ENCODE measurements at regions not wholly inside any gene's neighbourhood (a gene's known extent, or its start where the extent isn't known, plus 50 kb on each side); places are given as distances from the start of the nearest gene placed in this dataset.

- TF ChIP-seq, protein P1, sequence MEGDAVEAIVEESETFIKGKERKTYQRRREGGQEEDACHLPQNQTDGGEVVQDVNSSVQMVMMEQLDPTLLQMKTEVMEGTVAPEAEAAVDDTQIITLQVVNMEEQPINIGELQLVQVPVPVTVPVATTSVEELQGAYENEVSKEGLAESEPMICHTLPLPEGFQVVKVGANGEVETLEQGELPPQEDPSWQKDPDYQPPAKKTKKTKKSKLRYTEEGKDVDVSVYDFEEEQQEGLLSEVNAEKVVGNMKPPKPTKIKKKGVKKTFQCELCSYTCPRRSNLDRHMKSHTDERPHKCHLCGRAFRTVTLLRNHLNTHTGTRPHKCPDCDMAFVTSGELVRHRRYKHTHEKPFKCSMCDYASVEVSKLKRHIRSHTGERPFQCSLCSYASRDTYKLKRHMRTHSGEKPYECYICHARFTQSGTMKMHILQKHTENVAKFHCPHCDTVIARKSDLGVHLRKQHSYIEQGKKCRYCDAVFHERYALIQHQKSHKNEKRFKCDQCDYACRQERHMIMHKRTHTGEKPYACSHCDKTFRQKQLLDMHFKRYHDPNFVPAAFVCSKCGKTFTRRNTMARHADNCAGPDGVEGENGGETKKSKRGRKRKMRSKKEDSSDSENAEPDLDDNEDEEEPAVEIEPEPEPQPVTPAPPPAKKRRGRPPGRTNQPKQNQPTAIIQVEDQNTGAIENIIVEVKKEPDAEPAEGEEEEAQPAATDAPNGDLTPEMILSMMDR (tag by site-specific recombination; IDR thresholded peaks at IDR 0.05): no peak
- TF ChIP-seq EGR2 (tag by site-specific recombination; IDR thresholded peaks at IDR 0.05; ENCODE audit: low read depth): no peak
- TF ChIP-seq, protein P2, sequence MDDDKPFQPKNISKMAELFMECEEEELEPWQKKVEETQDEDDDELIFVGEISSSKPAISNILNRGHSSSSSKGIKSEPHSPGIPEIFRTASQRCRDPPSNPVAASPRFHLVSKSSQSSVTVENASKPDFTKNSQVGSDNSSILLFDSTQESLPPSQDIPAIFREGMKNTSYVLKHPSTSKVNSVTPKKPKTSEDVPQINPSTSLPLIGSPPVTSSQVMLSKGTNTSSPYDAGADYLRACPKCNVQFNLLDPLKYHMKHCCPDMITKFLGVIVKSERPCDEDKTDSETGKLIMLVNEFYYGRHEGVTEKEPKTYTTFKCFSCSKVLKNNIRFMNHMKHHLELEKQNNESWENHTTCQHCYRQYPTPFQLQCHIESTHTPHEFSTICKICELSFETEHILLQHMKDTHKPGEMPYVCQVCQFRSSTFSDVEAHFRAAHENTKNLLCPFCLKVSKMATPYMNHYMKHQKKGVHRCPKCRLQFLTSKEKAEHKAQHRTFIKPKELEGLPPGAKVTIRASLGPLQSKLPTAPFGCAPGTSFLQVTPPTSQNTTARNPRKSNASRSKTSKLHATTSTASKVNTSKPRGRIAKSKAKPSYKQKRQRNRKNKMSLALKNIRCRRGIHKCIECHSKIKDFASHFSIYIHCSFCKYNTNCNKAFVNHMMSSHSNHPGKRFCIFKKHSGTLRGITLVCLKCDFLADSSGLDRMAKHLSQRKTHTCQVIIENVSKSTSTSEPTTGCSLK (tag by site-specific recombination; IDR thresholded peaks at IDR 0.05): no peak
- no peak for TF ChIP-seq ZNF175 (tag by site-specific recombination; IDR thresholded peaks at IDR 0.05)
Measured at GRCh38 chr2:219902891-219903552, 275.6 kb downstream of the SLC4A3 start.
